Natural killer cell (primary cell): ENCODE measurements at regions not wholly inside any gene's neighbourhood (a gene's known extent, or its start where the extent isn't known, plus 50 kb on each side); places are given as distances from the start of the nearest gene placed in this dataset.

Source experiments
- ATAC-seq, 3 donors: fragments of 150-1000 bp in 2 of 3; fragments of 200-7000 bp in 1 of 3; cut with Tn5 transposase; 1 replicate in 1 of 3; 2 replicates in 2 of 3; pipeline ENCODE4 v1.10.0; 2021; ENCODE audit warnings: mild to moderate bottlenecking in 2 of 3, moderate library complexity in 2 of 3
- DNase-seq, 2 donors: peaks; one replicate each; pipeline versions ENCODE4 v3.0.0 to v3.0.0-alpha.2; 2013 to 2021; ENCODE audit warnings: mixed read lengths in 1 of 2
- H3K27ac ChIP-seq: one replicate; pipeline ENCODE4 v1.5.1; 2013; ENCODE audit warnings: mild to moderate bottlenecking, low read length
- H3K27me3 ChIP-seq: one replicate; pipeline ENCODE4 v1.6.1; 2013; ENCODE audit warnings: low read length; ENCODE audit not compliant: control insufficient read depth, insufficient read depth
- H3K36me3 ChIP-seq: one replicate; pipeline ENCODE4 v1.6.1; 2013; ENCODE audit warnings: low read length; ENCODE audit not compliant: control insufficient read depth, insufficient read depth
- H3K4me1 ChIP-seq: one replicate; pipeline ENCODE4 v1.6.1; 2013; ENCODE audit warnings: low read length; ENCODE audit not compliant: control insufficient read depth, insufficient read depth
- H3K4me3 ChIP-seq: one replicate; pipeline ENCODE4 v1.5.1; 2013; ENCODE audit warnings: low read length
- H3K9me3 ChIP-seq: one replicate; pipeline ENCODE4 v1.6.1; 2013; ENCODE audit warnings: low read length; ENCODE audit not compliant: control insufficient read depth, insufficient read depth
- H3K27ac Mint-ChIP-seq, 2 donors: one replicate each; pipeline ENCODE4 v1.8.0; 2022; ENCODE audit warnings: mild to moderate bottlenecking in 2 of 2, mixed read lengths in 2 of 2, moderate library complexity in 1 of 2
- H3K27me3 Mint-ChIP-seq, 2 donors: one replicate each; pipeline ENCODE4 v1.8.0; 2022; ENCODE audit warnings: low read depth in 2 of 2, mixed read lengths in 2 of 2
- H3K36me3 Mint-ChIP-seq: one replicate; pipeline ENCODE4 v1.8.0; 2022; ENCODE audit warnings: mixed read lengths
- H3K4me1 Mint-ChIP-seq, 2 donors: one replicate each; pipeline ENCODE4 v1.8.0; 2022; ENCODE audit warnings: mixed read lengths in 2 of 2
- H3K4me3 Mint-ChIP-seq: one replicate; pipeline ENCODE4 v1.8.0; 2022; ENCODE audit warnings: mild to moderate bottlenecking, moderate library complexity, mixed read lengths
- H3K9me3 Mint-ChIP-seq, 2 donors: one replicate each; pipeline ENCODE4 v1.8.0; 2022; ENCODE audit warnings: mixed read lengths in 2 of 2
- CTCF ChIP-seq: fragments of 200-600 bp; IDR thresholded peaks from one replicate; pipeline ENCODE4 v1.8.0; 2022; ENCODE audit warnings: antibody characterized with exemption
- WGBS: methylation state at CpG from one replicate; pipeline ENCODE4 v1.1.7; 2013; ENCODE audit warnings: missing lambda C conversion rate; ENCODE audit not compliant: insufficient coverage; 5-methylcytosine and 5-hydroxymethylcytosine counted together
- intact Hi-C: fragments of 100-400 bp; cut with micrococcal nuclease; formaldehyde crosslinking; loops from one replicate; pipeline ENCODE4 v1.14.2; 2022

- Mint-ChIP-seq H3K4me1 (peaks cover 0 to 5% of the 10 kb centered on the region in 2 donors), H3K36me3 (no peaks in the 10 kb centered on the region), H3K9me3 (no peaks in the 10 kb centered on the region), H3K27me3 (peaks cover 12 to 14% of the 10 kb centered on the region in 2 donors), H3K27ac (no peak overlapping the region), H3K4me3 (no peak overlapping the region)
- Histone ChIP-seq H3K9me3 (no peaks in the 10 kb centered on the region), H3K27ac (no peak overlapping the region), H3K27me3 (no peaks in the 10 kb centered on the region), H3K36me3 (no peaks in the 10 kb centered on the region), H3K4me3 (no peak overlapping the region), H3K4me1 (no peaks in the 10 kb centered on the region)
- no peak for DNase-seq
- intact Hi-C loops: no loop called here
- 100% methylated on average over 2 of the region's 2 CpGs for WGBS
- no peak for ATAC-seq
- no peak for TF ChIP-seq CTCF
Observed at GRCh38 chr13:40254394-40254793, 412.0 kb downstream of the FOXO1 start.

- Histone ChIP-seq H3K27me3 (no peaks in the 10 kb centered on the region), H3K27ac (no peak overlapping the region), H3K9me3 (no peaks in the 10 kb centered on the region), H3K4me1 (no peaks in the 10 kb centered on the region), H3K4me3 (no peak overlapping the region), H3K36me3 (no peaks in the 10 kb centered on the region)
- no peak for ATAC-seq
- peaks cover 15 to 21% of the 10 kb centered on the region in 2 donors for H3K27me3 Mint-ChIP-seq
- no peaks in the 10 kb centered on the region for H3K9me3 Mint-ChIP-seq
- 81% methylated on average over 5 of the region's 5 CpGs for WGBS
- peaks cover 0 to 5% of the 10 kb centered on the region in 2 donors for H3K4me1 Mint-ChIP-seq
- no peak for DNase-seq
- TF ChIP-seq CTCF: no peak
- H3K27ac Mint-ChIP-seq: no peak overlapping the region
- H3K36me3 Mint-ChIP-seq: no peaks in the 10 kb centered on the region
- intact Hi-C loops: no loop called here
- no peak overlapping the region for H3K4me3 Mint-ChIP-seq
Observed at GRCh38 chr13:40255551-40255950, 410.9 kb downstream of the FOXO1 start.

- Histone ChIP-seq H3K4me3 (no peak overlapping the region), H3K4me1 (no peaks in the 10 kb centered on the region), H3K36me3 (no peaks in the 10 kb centered on the region), H3K27me3 (no peaks in the 10 kb centered on the region), H3K27ac (no peak overlapping the region), H3K9me3 (no peaks in the 10 kb centered on the region)
- no peak for DNase-seq
- H3K27me3 Mint-ChIP-seq: peaks cover 16 to 28% of the 10 kb centered on the region in 2 donors
- intact Hi-C loops: no loop called here
- H3K4me1 Mint-ChIP-seq: no peaks in the 10 kb centered on the region
- H3K9me3 Mint-ChIP-seq: no peaks in the 10 kb centered on the region
- no peak for ATAC-seq
- H3K4me3 Mint-ChIP-seq: no peak overlapping the region
- no peak for TF ChIP-seq CTCF
- H3K27ac Mint-ChIP-seq: no peak overlapping the region
- H3K36me3 Mint-ChIP-seq: no peaks in the 10 kb centered on the region
- WGBS: 93% methylated on average over 1 of the region's 1 CpG
Observed at GRCh38 chr13:40259899-40260298, 406.5 kb downstream of the FOXO1 start.

- Mint-ChIP-seq H3K36me3 (no peaks in the 10 kb centered on the region), H3K9me3 (no peaks in the 10 kb centered on the region), H3K4me3 (no peak overlapping the region), H3K27ac (no peak overlapping the region), H3K4me1 (no peaks in the 10 kb centered on the region), H3K27me3 (peaks cover 14 to 28% of the 10 kb centered on the region in 2 donors)
- intact Hi-C loops: no loop called here
- ATAC-seq: no peak
- no peak for TF ChIP-seq CTCF
- Histone ChIP-seq H3K4me1 (no peaks in the 10 kb centered on the region), H3K27me3 (no peaks in the 10 kb centered on the region), H3K4me3 (no peak overlapping the region), H3K27ac (no peak overlapping the region), H3K36me3 (no peaks in the 10 kb centered on the region), H3K9me3 (no peaks in the 10 kb centered on the region)
- 79% methylated on average over 4 of the region's 4 CpGs for WGBS
- no peak for DNase-seq
Observed at GRCh38 chr13:40261336-40261735, 405.1 kb downstream of the FOXO1 start.
